ENCODE measurements at regions not wholly inside any gene's neighbourhood (a gene's known extent, or its start where the extent isn't known, plus 50 kb on each side); places are given as distances from the start of the nearest gene placed in this dataset.

- no peak for DNase-seq
These were observed 228.0 kb downstream of the CYP26B1 start for GRCh38 chr2:71919708-71920107.

GRCh38 chr2:71910277-71910676 lies 237.4 kb downstream of the CYP26B1 start:
- DNase-seq, result no peak

- no peak for DNase-seq
These were observed 238.9 kb downstream of the CYP26B1 start for GRCh38 chr2:71908798-71909197.

GRCh38 chr2:71907503-71907902 lies 240.2 kb downstream of the CYP26B1 start:
- no peak for DNase-seq

- no peak for DNase-seq
These were observed 241.2 kb downstream of the CYP26B1 start for GRCh38 chr2:71906357-71906973.

- DNase-seq, result no peak
These were observed 242.5 kb downstream of the CYP26B1 start for GRCh38 chr2:71905205-71905604.

GRCh38 chr2:71903841-71904240 lies 243.8 kb downstream of the CYP26B1 start:
- DNase-seq, result no peak

- no peak for DNase-seq
These were observed 246.2 kb downstream of the CYP26B1 start for GRCh38 chr2:71901466-71901865.

- no peak for DNase-seq
These were observed 248.6 kb downstream of the CYP26B1 start for GRCh38 chr2:71898851-71899681.

GRCh38 chr2:71898375-71898774 lies 249.3 kb downstream of the CYP26B1 start:
- DNase-seq, result no peak

- no peak for DNase-seq
These were observed 249.8 kb downstream of the CYP26B1 start for GRCh38 chr2:71897836-71898235.

GRCh38 chr2:71897137-71897480 lies 250.6 kb downstream of the CYP26B1 start:
- DNase-seq, result no peak

- no peak for DNase-seq
These were observed 251.1 kb downstream of the CYP26B1 start for GRCh38 chr2:71896385-71897136.

GRCh38 chr2:71895320-71896161 lies 252.1 kb downstream of the CYP26B1 start:
- DNase-seq, result no peak

GRCh38 chr2:71894261-71894660 lies 253.4 kb downstream of the CYP26B1 start:
- no peak for DNase-seq

- no peak for DNase-seq
These were observed 254.0 kb downstream of the CYP26B1 start for GRCh38 chr2:71893646-71894045.

- DNase-seq, result no peak
These were observed 254.8 kb downstream of the CYP26B1 start for GRCh38 chr2:71892896-71893295.

GRCh38 chr2:71892423-71892730 lies 255.3 kb downstream of the CYP26B1 start:
- no peak for DNase-seq

- DNase-seq, result no peak
These were observed 255.8 kb downstream of the CYP26B1 start for GRCh38 chr2:71891719-71892422.

GRCh38 chr2:71891155-71891554 lies 256.5 kb downstream of the CYP26B1 start:
- DNase-seq, result no peak

- no peak for DNase-seq
These were observed 257.6 kb downstream of the CYP26B1 start for GRCh38 chr2:71889759-71890684.

Data from Kasumi-1 (cell line).